GM23338 (cell line): ENCODE measurements at regions not wholly inside any gene's neighbourhood (a gene's known extent, or its start where the extent isn't known, plus 50 kb on each side); places are given as distances from the start of the nearest gene placed in this dataset.

Source experiments
- ATAC-seq: fragments of 200-7000 bp; cut with Tn5 transposase; 3 replicates; pipeline ENCODE4 v1.9.1; 2020
- DNase-seq: peaks from one replicate; pipeline ENCODE4 v3.0.0-alpha.2; 2015; ENCODE audit warnings: low spot score
- H2AFZ ChIP-seq: fragments of 200-600 bp; sonication (generic); 2 replicates; pipeline ENCODE4 v1.8.0; 2016; ENCODE audit warnings: antibody characterized with exemption, mild to moderate bottlenecking, moderate library complexity
- H3F3A ChIP-seq: fragments of 200-600 bp; sonication (generic); replicated peaks from 2 replicates; pipeline ENCODE4 v1.8.0; 2017; ENCODE audit warnings: antibody characterized with exemption, mixed run types, low read depth
- H3K27ac ChIP-seq: fragments of 200-600 bp; sonication (generic); 2 replicates; pipeline ENCODE4 v1.6.1; 2016; ENCODE audit warnings: low read depth
- H3K27me3 ChIP-seq: fragments of 200-600 bp; sonication (generic); 2 replicates; pipeline ENCODE4 v1.8.0; 2016; ENCODE audit warnings: mild to moderate bottlenecking, mixed run types, moderate library complexity; ENCODE audit not compliant: insufficient read depth
- H3K36me3 ChIP-seq: fragments of 200-600 bp; sonication (generic); 2 replicates; pipeline ENCODE4 v1.8.0; 2016; ENCODE audit warnings: mild to moderate bottlenecking; ENCODE audit not compliant: insufficient read depth
- H3K4me1 ChIP-seq: fragments of 200-600 bp; sonication (generic); 2 replicates; pipeline ENCODE4 v1.8.0; 2016; ENCODE audit warnings: mild to moderate bottlenecking, moderate library complexity; ENCODE audit not compliant: insufficient read depth
- H3K4me2 ChIP-seq: fragments of 200-600 bp; sonication (generic); 2 replicates; pipeline ENCODE4 v1.7.1; 2017; ENCODE audit warnings: mixed run types
- H3K4me3 ChIP-seq: fragments of 200-600 bp; sonication (generic); 2 replicates; pipeline ENCODE4 v1.6.1; 2016; ENCODE audit warnings: mixed run types
- H3K79me2 ChIP-seq: fragments of 200-600 bp; sonication (generic); replicated peaks from 2 replicates; pipeline ENCODE4 v1.8.0; 2017; ENCODE audit warnings: mild to moderate bottlenecking; ENCODE audit not compliant: insufficient read depth
- H3K9me2 ChIP-seq: fragments of 200-600 bp; sonication (generic); 2 replicates; pipeline ENCODE4 v1.8.0; 2017; ENCODE audit not compliant: insufficient read depth
- H4K20me1 ChIP-seq: fragments of 200-600 bp; sonication (generic); replicated peaks from 2 replicates; pipeline ENCODE4 v1.8.0; 2017; ENCODE audit warnings: mild to moderate bottlenecking; ENCODE audit not compliant: insufficient read depth
- H3K27ac Mint-ChIP-seq: 2 replicates; pipeline ENCODE4 v1.8.0; 2020; ENCODE audit warnings: inconsistent platforms, mild to moderate bottlenecking, moderate library complexity, mixed read lengths
- H3K27me3 Mint-ChIP-seq: 3 replicates; pipeline ENCODE4 v1.8.0; 2022; ENCODE audit warnings: low read depth, mild to moderate bottlenecking, moderate library complexity, mixed read lengths, inconsistent platforms; ENCODE audit not compliant: insufficient read depth, poor library complexity
- H3K36me3 Mint-ChIP-seq: 3 replicates; pipeline ENCODE4 v1.8.0; 2021; ENCODE audit warnings: low read depth, mild to moderate bottlenecking, inconsistent platforms, moderate library complexity, mixed read lengths
- H3K4me1 Mint-ChIP-seq: 3 replicates; pipeline ENCODE4 v1.8.0; 2020; ENCODE audit warnings: mild to moderate bottlenecking, inconsistent platforms, mixed read lengths
- H3K4me3 Mint-ChIP-seq: 3 replicates; pipeline ENCODE4 v1.8.0; 2021; ENCODE audit warnings: moderate library complexity, mild to moderate bottlenecking, inconsistent platforms, mixed read lengths
- H3K9me3 Mint-ChIP-seq: 3 replicates; pipeline ENCODE4 v1.8.0; 2020; ENCODE audit warnings: moderate library complexity, mild to moderate bottlenecking, inconsistent platforms, mixed read lengths
- CREB1 ChIP-seq: fragments of 250-450 bp; sonication (Bioruptor Pico); IDR thresholded peaks from 2 replicates; pipeline ENCODE4 v1.5.0; 2020; ENCODE audit warnings: low read depth, mild to moderate bottlenecking, moderate library complexity
- CTCF ChIP-seq, 2 experiments: fragments of 200-600 bp in 1 of 2; sonication (generic) in 1 of 2; conservative IDR thresholded peaks; 2 replicates each; pipeline versions ENCODE4 v1.5.1 to v1.6.1; 2016 to 2017; ENCODE audit warnings: antibody characterized with exemption in 2 of 2, low read depth in 2 of 2, mild to moderate bottlenecking in 2 of 2, moderate library complexity in 1 of 2
- ETS1 ChIP-seq: IDR thresholded peaks from 2 replicates; pipeline ENCODE4 v1.6.1; 2016; ENCODE audit warnings: antibody characterized with exemption
- EZH2 ChIP-seq: fragments of 200-600 bp; sonication (generic); IDR thresholded peaks from one replicate; pipeline ENCODE4 v1.8.0; 2017; ENCODE audit warnings: antibody characterized with exemption, mild to moderate bottlenecking, low read depth; ENCODE audit not compliant: unreplicated experiment
- EZH2phosphoT487 ChIP-seq: fragments of 200-600 bp; sonication (generic); IDR thresholded peaks from one replicate; pipeline ENCODE4 v1.8.1; 2018; ENCODE audit warnings: antibody characterized with exemption; ENCODE audit not compliant: unreplicated experiment
- JUNB ChIP-seq: IDR thresholded peaks from one replicate; pipeline ENCODE4 v1.6.1; 2016; ENCODE audit warnings: antibody characterized with exemption; ENCODE audit not compliant: unreplicated experiment
- NANOG ChIP-seq: IDR thresholded peaks from 2 replicates; pipeline ENCODE4 v1.6.1; 2016; ENCODE audit warnings: antibody characterized with exemption, borderline replicate concordance
- POLR2AphosphoS5 ChIP-seq: IDR thresholded peaks from 2 replicates; pipeline ENCODE4 v1.6.1; 2016; ENCODE audit warnings: antibody characterized with exemption, low read depth
- REST ChIP-seq: IDR thresholded peaks from one replicate; pipeline ENCODE4 v1.6.1; 2018; ENCODE audit warnings: antibody characterized with exemption; ENCODE audit not compliant: unreplicated experiment
- STAT1 ChIP-seq: IDR thresholded peaks from one replicate; pipeline ENCODE4 v1.6.1; 2016; ENCODE audit warnings: antibody characterized with exemption; ENCODE audit not compliant: unreplicated experiment
- ZNF331 ChIP-seq: fragments of 250-450 bp; sonication (Bioruptor Pico); IDR thresholded peaks from 2 replicates; pipeline ENCODE4 v1.5.0; 2020; ENCODE audit warnings: low read depth, mild to moderate bottlenecking, moderate library complexity
- ZNF462 ChIP-seq: fragments of 250-450 bp; sonication (Bioruptor Pico); IDR thresholded peaks from 2 replicates; pipeline ENCODE4 v1.5.0; 2020; ENCODE audit warnings: mild to moderate bottlenecking, moderate library complexity

- no peaks in the 10 kb centered on the region for H4K20me1 ChIP-seq
- no peaks in the 10 kb centered on the region for H3K79me2 ChIP-seq
- no peaks in the 10 kb centered on the region for H3K9me2 ChIP-seq
- H3F3A ChIP-seq = no peaks in the 10 kb centered on the region
- H3K36me3 ChIP-seq = no peaks in the 10 kb centered on the region
- ATAC-seq = no peak
- H3K27ac ChIP-seq = no peak overlapping the region
- H3K36me3 Mint-ChIP-seq = peaks cover 13% of the 10 kb centered on the region
- no peak overlapping the region for H3K4me2 ChIP-seq
- TF ChIP-seq EZH2phosphoT487 = no peak
- no peak for TF ChIP-seq NANOG
- no peak for TF ChIP-seq ZNF331 (CRISPR knock-in tag)
- no peak for TF ChIP-seq CTCF (conservative IDR thresholded peaks at IDR 0.05; ENCODE audit: low read depth in 2 of 2)
- TF ChIP-seq STAT1 = no peak
- TF ChIP-seq CREB1 (CRISPR knock-in tag) = no peak
- no peak for TF ChIP-seq REST
- no peak for TF ChIP-seq EZH2
- TF ChIP-seq JUNB = no peak
- no peak for TF ChIP-seq ETS1
- no peak for TF ChIP-seq ZNF462 (CRISPR knock-in tag)
- TF ChIP-seq POLR2AphosphoS5 = no peak
- no peak overlapping the region for H3K27ac Mint-ChIP-seq
- H2AFZ ChIP-seq = no peak overlapping the region
- no peak for DNase-seq
- H3K9me3 Mint-ChIP-seq = no peaks in the 10 kb centered on the region
- no peak overlapping the region for H3K4me3 Mint-ChIP-seq
- H3K4me1 ChIP-seq = no peaks in the 10 kb centered on the region
- no peaks in the 10 kb centered on the region for H3K27me3 ChIP-seq
- no peaks in the 10 kb centered on the region for H3K4me1 Mint-ChIP-seq
- no peak overlapping the region for H3K4me3 ChIP-seq
- H3K27me3 Mint-ChIP-seq = no peaks in the 10 kb centered on the region
These were observed 198.1 kb upstream of the NUDT6 start for GRCh38 chr4:123120473-123120872.
